ENCODE measurements at regions not wholly inside any gene's neighbourhood (a gene's known extent, or its start where the extent isn't known, plus 50 kb on each side); places are given as distances from the start of the nearest gene placed in this dataset.

DNA sequence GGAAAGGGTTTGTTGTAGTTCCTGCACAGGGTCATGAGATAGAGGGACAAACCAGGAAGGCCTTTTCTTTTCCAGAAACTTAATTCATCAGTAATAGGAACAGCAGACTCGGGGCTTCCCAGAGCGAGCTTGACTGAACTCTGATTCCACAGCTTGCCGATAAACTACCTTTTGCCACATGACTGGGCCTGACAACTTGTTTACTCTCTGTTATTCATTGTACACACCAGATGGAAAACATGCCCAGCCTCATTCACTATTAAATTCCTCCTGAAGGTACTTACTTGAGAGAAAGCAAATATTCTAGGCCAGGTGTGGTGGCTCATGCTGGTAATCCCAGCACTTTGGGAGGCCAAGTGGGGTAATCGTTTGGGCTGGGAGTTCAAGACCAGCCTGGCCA is 77.1 kb upstream of the FGFR2 start:
- TF ChIP-seq, protein P1, sequence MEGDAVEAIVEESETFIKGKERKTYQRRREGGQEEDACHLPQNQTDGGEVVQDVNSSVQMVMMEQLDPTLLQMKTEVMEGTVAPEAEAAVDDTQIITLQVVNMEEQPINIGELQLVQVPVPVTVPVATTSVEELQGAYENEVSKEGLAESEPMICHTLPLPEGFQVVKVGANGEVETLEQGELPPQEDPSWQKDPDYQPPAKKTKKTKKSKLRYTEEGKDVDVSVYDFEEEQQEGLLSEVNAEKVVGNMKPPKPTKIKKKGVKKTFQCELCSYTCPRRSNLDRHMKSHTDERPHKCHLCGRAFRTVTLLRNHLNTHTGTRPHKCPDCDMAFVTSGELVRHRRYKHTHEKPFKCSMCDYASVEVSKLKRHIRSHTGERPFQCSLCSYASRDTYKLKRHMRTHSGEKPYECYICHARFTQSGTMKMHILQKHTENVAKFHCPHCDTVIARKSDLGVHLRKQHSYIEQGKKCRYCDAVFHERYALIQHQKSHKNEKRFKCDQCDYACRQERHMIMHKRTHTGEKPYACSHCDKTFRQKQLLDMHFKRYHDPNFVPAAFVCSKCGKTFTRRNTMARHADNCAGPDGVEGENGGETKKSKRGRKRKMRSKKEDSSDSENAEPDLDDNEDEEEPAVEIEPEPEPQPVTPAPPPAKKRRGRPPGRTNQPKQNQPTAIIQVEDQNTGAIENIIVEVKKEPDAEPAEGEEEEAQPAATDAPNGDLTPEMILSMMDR (IDR thresholded peaks at IDR 0.05): no peak
- TF ChIP-seq POLR2A (IDR thresholded peaks at IDR 0.05): no peak

Measured in esophagus squamous epithelium (tissue), 4 donors.